ENCODE measurements at regions not wholly inside any gene's neighbourhood (a gene's known extent, or its start where the extent isn't known, plus 50 kb on each side); places are given as distances from the start of the nearest gene placed in this dataset.

DNA sequence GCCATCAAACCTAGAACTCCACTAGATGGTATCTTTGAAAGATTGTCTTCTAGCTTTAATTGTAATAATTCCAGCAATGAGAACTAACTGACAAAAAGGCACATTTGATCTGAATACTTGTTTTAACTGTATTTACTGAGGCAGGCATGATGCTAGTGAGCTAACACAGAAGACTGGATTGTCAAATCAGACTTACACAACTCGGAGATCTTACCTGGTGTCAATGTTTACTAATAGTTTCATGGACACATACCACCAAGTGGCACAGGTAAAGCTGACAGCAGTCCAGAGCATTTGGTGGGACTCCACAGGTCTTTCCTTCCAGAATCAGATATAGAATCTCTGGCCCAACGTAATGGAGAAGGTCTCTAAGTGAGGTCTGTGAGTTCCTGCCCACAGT lies 229.9 kb upstream of the BOD1L1 start:
- H3K27ac ChIP-seq (ENCODE audit: low read depth in 1 of 2, low read length in 2 of 2) = peak overlapping the region; percentile 71 to 83
- no peaks in the 10 kb centered on the region for H3K36me3 ChIP-seq (ENCODE audit: control insufficient read depth in 4 of 4, insufficient read depth in 3 of 4, low read depth in 1 of 4, low read length in 3 of 4)
- H3K4me1 ChIP-seq (ENCODE audit: control insufficient read depth in 4 of 4, insufficient read depth in 4 of 4, low read length in 3 of 4) = peaks cover 6 to 15% (median 9%) of the 10 kb centered on the region in 4 donors
- DNase-seq (ENCODE audit: low spot score) = no peak
- TF ChIP-seq, protein P1, sequence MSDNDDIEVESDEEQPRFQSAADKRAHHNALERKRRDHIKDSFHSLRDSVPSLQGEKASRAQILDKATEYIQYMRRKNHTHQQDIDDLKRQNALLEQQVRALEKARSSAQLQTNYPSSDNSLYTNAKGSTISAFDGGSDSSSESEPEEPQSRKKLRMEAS (IDR thresholded peaks at IDR 0.05) = peak; percentile 7
- TF ChIP-seq NR2F2 (IDR thresholded peaks at IDR 0.05) (no peak), JUND (IDR thresholded peaks at IDR 0.05) (no peak), FOXA2 (IDR thresholded peaks at IDR 0.05) (no peak)
- no peak overlapping the region for H3K4me3 ChIP-seq (ENCODE audit: low read depth in 1 of 3, low read length in 3 of 3)
- peaks cover 0 to 6% (median 0%) of the 10 kb centered on the region in 4 donors for H3K9me3 ChIP-seq (ENCODE audit: control insufficient read depth in 4 of 4, low read length in 3 of 4)
- H3K27me3 ChIP-seq (ENCODE audit: control insufficient read depth in 4 of 4, insufficient read depth in 4 of 4, low read length in 3 of 4) = no peaks in the 10 kb centered on the region
- no peak overlapping the region for H3K9ac ChIP-seq (ENCODE audit: low read depth in 1 of 2, low read length in 2 of 2)
- WGBS = 52% methylated on average over 2 of the region's 2 CpGs

DNA sequence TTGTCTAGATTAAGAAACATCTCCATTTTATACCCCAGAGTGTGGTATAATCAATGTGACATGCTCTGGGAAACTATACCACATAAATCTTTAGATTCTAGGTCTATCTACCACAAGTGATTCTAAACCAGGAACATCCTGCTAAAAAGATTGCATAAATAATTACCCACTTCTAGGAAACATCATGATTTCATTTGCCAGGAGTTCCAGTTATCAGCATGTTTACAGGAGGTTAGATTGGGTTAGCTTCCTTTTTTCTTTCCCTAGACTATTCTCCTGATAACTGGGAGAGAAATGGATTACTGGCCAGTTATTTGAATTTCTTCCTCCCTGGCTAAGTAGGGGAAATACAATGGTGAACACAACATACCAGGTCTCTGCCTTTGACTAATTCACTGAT lies 230.3 kb upstream of the BOD1L1 start:
- Histone ChIP-seq H3K4me1 (ENCODE audit: control insufficient read depth in 4 of 4, insufficient read depth in 4 of 4, low read length in 3 of 4) (peaks cover 6 to 15% (median 9%) of the 10 kb centered on the region in 4 donors), H3K4me3 (ENCODE audit: low read depth in 1 of 3, low read length in 3 of 3) (no peak overlapping the region), H3K27ac (ENCODE audit: low read depth in 1 of 2, low read length in 2 of 2) (peak overlapping the region; percentile 71 to 83), H3K9ac (ENCODE audit: low read depth in 1 of 2, low read length in 2 of 2) (no peak overlapping the region), H3K27me3 (ENCODE audit: control insufficient read depth in 4 of 4, insufficient read depth in 4 of 4, low read length in 3 of 4) (no peaks in the 10 kb centered on the region), H3K36me3 (ENCODE audit: control insufficient read depth in 4 of 4, insufficient read depth in 3 of 4, low read depth in 1 of 4, low read length in 3 of 4) (no peaks in the 10 kb centered on the region), H3K9me3 (ENCODE audit: control insufficient read depth in 4 of 4, low read length in 3 of 4) (peaks cover 0 to 6% (median 0%) of the 10 kb centered on the region in 4 donors)
- DNase-seq (ENCODE audit: low spot score) = no peak
- TF ChIP-seq SP1 (IDR thresholded peaks at IDR 0.05) (peak; percentile 30), RXRA (IDR thresholded peaks at IDR 0.05) (peak in 1 of 2 donors; percentile 27), TAF1 (conservative IDR thresholded peaks at IDR 0.05) (no peak)
- TF ChIP-seq, protein P1 (IDR thresholded peaks at IDR 0.05) = peak; percentile 29
- TF ChIP-seq, protein P2, sequence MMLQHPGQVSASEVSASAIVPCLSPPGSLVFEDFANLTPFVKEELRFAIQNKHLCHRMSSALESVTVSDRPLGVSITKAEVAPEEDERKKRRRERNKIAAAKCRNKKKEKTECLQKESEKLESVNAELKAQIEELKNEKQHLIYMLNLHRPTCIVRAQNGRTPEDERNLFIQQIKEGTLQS (IDR thresholded peaks at IDR 0.05) = no peak

DNA sequence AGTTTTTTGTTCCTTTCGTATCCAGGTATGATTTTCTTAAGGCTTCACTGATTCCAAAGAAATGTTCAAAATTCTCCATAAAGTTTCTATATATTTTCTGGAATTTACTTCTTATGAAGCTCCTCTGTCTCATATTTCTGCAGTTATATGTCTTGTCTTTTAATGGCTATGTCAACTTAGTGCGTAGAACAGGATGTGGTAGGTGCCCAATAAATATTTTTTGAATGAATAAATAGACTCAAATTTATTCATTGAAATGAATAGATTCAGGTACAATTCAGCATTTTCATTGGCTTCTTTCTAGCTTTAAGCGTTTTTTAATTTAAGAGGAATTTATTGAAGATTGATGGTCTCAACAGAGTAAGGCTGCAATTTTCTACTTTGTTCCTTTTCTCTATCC lies 231.9 kb upstream of the BOD1L1 start:
- no peak overlapping the region for H3K4me3 ChIP-seq (ENCODE audit: low read depth in 1 of 3, low read length in 3 of 3)
- no peaks in the 10 kb centered on the region for H3K27me3 ChIP-seq (ENCODE audit: control insufficient read depth in 4 of 4, insufficient read depth in 4 of 4, low read length in 3 of 4)
- no peaks in the 10 kb centered on the region for H3K36me3 ChIP-seq (ENCODE audit: control insufficient read depth in 4 of 4, insufficient read depth in 3 of 4, low read depth in 1 of 4, low read length in 3 of 4)
- WGBS = 95% methylated on average over 3 of the region's 3 CpGs
- H3K9me3 ChIP-seq (ENCODE audit: control insufficient read depth in 4 of 4, low read length in 3 of 4) = peaks cover 0 to 8% (median 5%) of the 10 kb centered on the region in 4 donors
- H3K27ac ChIP-seq (ENCODE audit: low read depth in 1 of 2, low read length in 2 of 2) = no peak overlapping the region
- H3K4me1 ChIP-seq (ENCODE audit: control insufficient read depth in 4 of 4, insufficient read depth in 4 of 4, low read length in 3 of 4) = peaks cover 6 to 15% (median 9%) of the 10 kb centered on the region in 4 donors
- no peak overlapping the region for H3K9ac ChIP-seq (ENCODE audit: low read depth in 1 of 2, low read length in 2 of 2)
- DNase-seq (ENCODE audit: low spot score) = no peak
- TF ChIP-seq FOXA2 (IDR thresholded peaks at IDR 0.05) = no peak
- TF ChIP-seq, protein P3, sequence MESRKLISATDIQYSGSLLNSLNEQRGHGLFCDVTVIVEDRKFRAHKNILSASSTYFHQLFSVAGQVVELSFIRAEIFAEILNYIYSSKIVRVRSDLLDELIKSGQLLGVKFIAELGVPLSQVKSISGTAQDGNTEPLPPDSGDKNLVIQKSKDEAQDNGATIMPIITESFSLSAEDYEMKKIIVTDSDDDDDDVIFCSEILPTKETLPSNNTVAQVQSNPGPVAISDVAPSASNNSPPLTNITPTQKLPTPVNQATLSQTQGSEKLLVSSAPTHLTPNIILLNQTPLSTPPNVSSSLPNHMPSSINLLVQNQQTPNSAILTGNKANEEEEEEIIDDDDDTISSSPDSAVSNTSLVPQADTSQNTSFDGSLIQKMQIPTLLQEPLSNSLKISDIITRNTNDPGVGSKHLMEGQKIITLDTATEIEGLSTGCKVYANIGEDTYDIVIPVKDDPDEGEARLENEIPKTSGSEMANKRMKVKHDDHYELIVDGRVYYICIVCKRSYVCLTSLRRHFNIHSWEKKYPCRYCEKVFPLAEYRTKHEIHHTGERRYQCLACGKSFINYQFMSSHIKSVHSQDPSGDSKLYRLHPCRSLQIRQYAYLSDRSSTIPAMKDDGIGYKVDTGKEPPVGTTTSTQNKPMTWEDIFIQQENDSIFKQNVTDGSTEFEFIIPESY (IDR thresholded peaks at IDR 0.05) = no peak
- no peak for TF ChIP-seq SP1 (IDR thresholded peaks at IDR 0.05)

DNA sequence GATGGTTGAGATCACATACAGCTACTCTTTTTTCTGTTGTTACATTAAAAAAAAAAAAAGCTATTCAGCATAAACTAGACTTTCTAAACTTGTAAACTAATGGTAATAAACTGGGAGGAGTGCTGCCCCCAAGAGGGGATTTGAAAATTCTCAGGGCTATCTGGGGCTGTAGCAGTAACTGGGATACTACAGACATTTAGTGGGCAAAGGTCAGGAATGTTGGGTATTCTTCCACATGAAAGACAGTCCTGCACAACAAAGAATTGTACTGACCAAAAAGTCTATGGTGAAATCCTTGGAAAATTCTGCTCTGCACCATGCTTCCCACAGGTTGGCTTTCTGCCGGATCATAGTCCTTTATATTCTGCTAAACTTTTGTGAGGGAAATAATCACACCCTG lies 232.6 kb upstream of the BOD1L1 start:
- Histone ChIP-seq H3K27me3 (ENCODE audit: control insufficient read depth in 4 of 4, insufficient read depth in 4 of 4, low read length in 3 of 4) (no peaks in the 10 kb centered on the region), H3K9ac (ENCODE audit: low read depth in 1 of 2, low read length in 2 of 2) (no peak overlapping the region), H3K4me1 (ENCODE audit: control insufficient read depth in 4 of 4, insufficient read depth in 4 of 4, low read length in 3 of 4) (peaks cover 6 to 15% (median 9%) of the 10 kb centered on the region in 4 donors), H3K27ac (ENCODE audit: low read depth in 1 of 2, low read length in 2 of 2) (no peak overlapping the region), H3K4me3 (ENCODE audit: low read depth in 1 of 3, low read length in 3 of 3) (no peak overlapping the region), H3K9me3 (ENCODE audit: control insufficient read depth in 4 of 4, low read length in 3 of 4) (peaks cover 0 to 8% (median 5%) of the 10 kb centered on the region in 4 donors), H3K36me3 (ENCODE audit: control insufficient read depth in 4 of 4, insufficient read depth in 3 of 4, low read depth in 1 of 4, low read length in 3 of 4) (no peaks in the 10 kb centered on the region)
- DNase-seq (ENCODE audit: low spot score) = no peak
- 82% methylated on average over 1 of the region's 1 CpG for WGBS
- TF ChIP-seq RXRA (IDR thresholded peaks at IDR 0.05) = peak in 1 of 2 donors; percentile 19
- no peak for TF ChIP-seq GABPA (IDR thresholded peaks at IDR 0.05 in 1 of 2, conservative IDR thresholded peaks at IDR 0.05 in 1 of 2)
- TF ChIP-seq, protein P3 (IDR thresholded peaks at IDR 0.05) = no peak
- no peak for TF ChIP-seq FOXA2 (IDR thresholded peaks at IDR 0.05)
- TF ChIP-seq HNF4G (IDR thresholded peaks at IDR 0.05) = no peak
- TF ChIP-seq NR2F2 (IDR thresholded peaks at IDR 0.05) = no peak
- no peak for TF ChIP-seq JUND (IDR thresholded peaks at IDR 0.05)
- TF ChIP-seq SP1 (IDR thresholded peaks at IDR 0.05) = peak; percentile 25
- no peak for TF ChIP-seq FOXA1 (IDR thresholded peaks at IDR 0.05)
- TF ChIP-seq, protein P1 (IDR thresholded peaks at IDR 0.05) = no peak
- peak; percentile 39 to 41 for TF ChIP-seq RAD21 (IDR thresholded peaks at IDR 0.05)
- no peak for TF ChIP-seq TAF1 (conservative IDR thresholded peaks at IDR 0.05)
- TF ChIP-seq EGR1 (IDR thresholded peaks at IDR 0.05; ENCODE audit: low read depth in 2 of 2) = no peak
- TF ChIP-seq, protein P4, sequence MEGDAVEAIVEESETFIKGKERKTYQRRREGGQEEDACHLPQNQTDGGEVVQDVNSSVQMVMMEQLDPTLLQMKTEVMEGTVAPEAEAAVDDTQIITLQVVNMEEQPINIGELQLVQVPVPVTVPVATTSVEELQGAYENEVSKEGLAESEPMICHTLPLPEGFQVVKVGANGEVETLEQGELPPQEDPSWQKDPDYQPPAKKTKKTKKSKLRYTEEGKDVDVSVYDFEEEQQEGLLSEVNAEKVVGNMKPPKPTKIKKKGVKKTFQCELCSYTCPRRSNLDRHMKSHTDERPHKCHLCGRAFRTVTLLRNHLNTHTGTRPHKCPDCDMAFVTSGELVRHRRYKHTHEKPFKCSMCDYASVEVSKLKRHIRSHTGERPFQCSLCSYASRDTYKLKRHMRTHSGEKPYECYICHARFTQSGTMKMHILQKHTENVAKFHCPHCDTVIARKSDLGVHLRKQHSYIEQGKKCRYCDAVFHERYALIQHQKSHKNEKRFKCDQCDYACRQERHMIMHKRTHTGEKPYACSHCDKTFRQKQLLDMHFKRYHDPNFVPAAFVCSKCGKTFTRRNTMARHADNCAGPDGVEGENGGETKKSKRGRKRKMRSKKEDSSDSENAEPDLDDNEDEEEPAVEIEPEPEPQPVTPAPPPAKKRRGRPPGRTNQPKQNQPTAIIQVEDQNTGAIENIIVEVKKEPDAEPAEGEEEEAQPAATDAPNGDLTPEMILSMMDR (IDR thresholded peaks at IDR 0.05; ENCODE audit: low read depth, low read length, missing input control) = no peak
- TF ChIP-seq HNF4A (conservative IDR thresholded peaks at IDR 0.05) = peak in 1 of 2 donors; percentile 48

Measured in liver (tissue), 8 donors.